ENCODE measurements at regions not wholly inside any gene's neighbourhood (a gene's known extent, or its start where the extent isn't known, plus 50 kb on each side); places are given as distances from the start of the nearest gene placed in this dataset.

- no peak for TF ChIP-seq CTCF (IDR thresholded peaks at IDR 0.05; ENCODE audit: borderline replicate concordance, insufficient read depth, low read depth, low read length)
Observed at GRCh38 chr10:15462253-15462897, 91.3 kb upstream of the FAM171A1 start.

GRCh38 chr10:15461353-15462108 is 90.4 kb upstream of the FAM171A1 start:
- TF ChIP-seq CTCF (IDR thresholded peaks at IDR 0.05; ENCODE audit: borderline replicate concordance, insufficient read depth, low read depth, low read length): no peak
- no peak overlapping the region for H3K4me3 ChIP-seq (ENCODE audit: low read depth, low read length)

More at GRCh38 chr10:15462253-15462897, 91.3 kb upstream of the FAM171A1 start:
- no peak overlapping the region for H3K4me3 ChIP-seq (ENCODE audit: low read depth, low read length)

- H3K4me3 ChIP-seq (ENCODE audit: low read depth, low read length): no peak overlapping the region
- no peak for TF ChIP-seq CTCF (IDR thresholded peaks at IDR 0.05; ENCODE audit: borderline replicate concordance, insufficient read depth, low read depth, low read length)
Observed at GRCh38 chr10:15460661-15461060, 89.6 kb upstream of the FAM171A1 start.

- H3K4me3 ChIP-seq (ENCODE audit: low read depth, low read length): no peak overlapping the region
- TF ChIP-seq CTCF (IDR thresholded peaks at IDR 0.05; ENCODE audit: borderline replicate concordance, insufficient read depth, low read depth, low read length): no peak
Observed at GRCh38 chr10:15459218-15459617, 88.1 kb upstream of the FAM171A1 start.

GRCh38 chr10:15457382-15457781 is 86.3 kb upstream of the FAM171A1 start:
- no peak for TF ChIP-seq CTCF (IDR thresholded peaks at IDR 0.05; ENCODE audit: borderline replicate concordance, insufficient read depth, low read depth, low read length)
- H3K4me3 ChIP-seq (ENCODE audit: low read depth, low read length): no peak overlapping the region

- TF ChIP-seq CTCF (IDR thresholded peaks at IDR 0.05; ENCODE audit: borderline replicate concordance, insufficient read depth, low read depth, low read length): no peak
- H3K4me3 ChIP-seq (ENCODE audit: low read depth, low read length): no peak overlapping the region
Observed at GRCh38 chr10:15455456-15455855, 84.4 kb upstream of the FAM171A1 start.

- no peak overlapping the region for H3K4me3 ChIP-seq (ENCODE audit: low read depth, low read length)
- TF ChIP-seq CTCF (IDR thresholded peaks at IDR 0.05; ENCODE audit: borderline replicate concordance, insufficient read depth, low read depth, low read length): no peak
Observed at GRCh38 chr10:15453926-15454325, 82.8 kb upstream of the FAM171A1 start.
